Bronchial epithelial cell (primary cell): ENCODE measurements at regions not wholly inside any gene's neighbourhood (a gene's known extent, or its start where the extent isn't known, plus 50 kb on each side); places are given as distances from the start of the nearest gene placed in this dataset.

ENCODE experiments used
- DNase-seq: peaks from one replicate; pipeline ENCODE4 v3.0.0-alpha.2; 2010; ENCODE audit warnings: low read depth
- FAIRE-seq: peaks from 2 replicates; lab custom pipeline; 2011; peaks lifted over from hg19 to GRCh38; lab: Jason Lieb, UNC
- H3K27me3 ChIP-seq: 2 replicates; pipeline ENCODE4 v1.5.1; 2011; ENCODE audit warnings: low read length; ENCODE audit not compliant: control insufficient read depth, insufficient read depth
- H3K36me3 ChIP-seq: 2 replicates; pipeline ENCODE4 v1.5.1; 2011; ENCODE audit warnings: low read length; ENCODE audit not compliant: control insufficient read depth, insufficient read depth
- H3K4me3 ChIP-seq: 2 replicates; pipeline ENCODE4 v1.5.1; 2011; ENCODE audit warnings: mild to moderate bottlenecking, low read depth, low read length, control low read depth
- CTCF ChIP-seq: IDR thresholded peaks from 2 replicates; pipeline ENCODE4 v1.5.1; 2011; ENCODE audit warnings: mild to moderate bottlenecking, moderate library complexity, low read length, control low read depth, inconsistent platforms; ENCODE audit not compliant: insufficient read depth, severe bottlenecking

- TF ChIP-seq CTCF, result no peak
- no peak for FAIRE-seq
- no peak for DNase-seq
- Histone ChIP-seq H3K36me3 (no peaks in the 10 kb centered on the region), H3K27me3 (no peaks in the 10 kb centered on the region), H3K4me3 (no peak overlapping the region)
Observed at GRCh38 chr14:98181241-98181640, 1090.8 kb downstream of the BCL11B start.

DNA sequence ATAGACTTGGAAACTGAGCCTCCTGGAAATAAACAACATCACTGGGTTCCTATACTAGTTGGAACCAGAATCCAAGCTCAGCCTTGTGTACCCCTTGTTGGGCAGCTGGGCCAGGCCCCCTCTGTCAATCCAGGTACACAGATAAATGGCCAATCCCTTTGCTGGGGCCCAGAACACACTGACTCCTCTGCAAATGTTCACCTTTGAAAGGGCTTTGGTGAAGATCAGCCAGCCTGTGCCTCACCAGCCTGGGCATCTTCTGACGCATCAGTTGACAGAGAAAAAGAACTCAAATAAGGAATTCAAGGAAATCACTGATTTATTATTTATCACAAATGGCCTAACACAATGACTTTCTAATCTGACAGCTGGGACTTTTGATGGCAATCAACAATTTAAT is 1090.2 kb downstream of the BCL11B start:
- no peak for TF ChIP-seq CTCF
- Histone ChIP-seq H3K27me3 (no peaks in the 10 kb centered on the region), H3K4me3 (no peak overlapping the region), H3K36me3 (no peaks in the 10 kb centered on the region)
- DNase-seq, result no peak
- FAIRE-seq, result no peak

GRCh38 chr14:98182393-98183055 is 1089.5 kb downstream of the BCL11B start:
- DNase-seq, result peak; percentile 89
- FAIRE-seq, result no peak
- no peaks in the 10 kb centered on the region for H3K36me3 ChIP-seq
- TF ChIP-seq CTCF, result no peak
- no peaks in the 10 kb centered on the region for H3K27me3 ChIP-seq
- H3K4me3 ChIP-seq, result no peak overlapping the region

DNA sequence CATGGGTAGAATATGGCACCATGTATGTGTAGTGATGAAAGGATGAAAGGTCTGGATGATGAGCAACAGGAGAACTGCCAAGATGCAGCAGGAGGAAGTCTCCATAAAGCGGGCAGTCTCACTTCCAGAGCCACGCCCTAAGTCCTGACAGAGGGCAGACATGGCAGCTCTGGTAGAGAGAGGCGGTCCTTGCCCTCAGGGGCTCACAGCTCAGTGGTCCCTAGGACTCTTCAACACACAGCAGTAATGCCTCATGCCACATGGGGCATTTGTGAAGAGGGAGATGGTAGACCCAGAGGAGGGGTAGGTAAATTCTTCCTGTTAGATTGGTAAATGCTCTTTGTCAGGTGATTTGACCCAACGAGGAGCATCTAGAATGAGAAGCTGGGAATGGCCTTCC is 1088.4 kb downstream of the BCL11B start:
- Histone ChIP-seq H3K36me3 (no peaks in the 10 kb centered on the region), H3K27me3 (no peaks in the 10 kb centered on the region), H3K4me3 (no peak overlapping the region)
- FAIRE-seq (peak; percentile 47), DNase-seq (no peak)
- TF ChIP-seq CTCF, result no peak

DNA sequence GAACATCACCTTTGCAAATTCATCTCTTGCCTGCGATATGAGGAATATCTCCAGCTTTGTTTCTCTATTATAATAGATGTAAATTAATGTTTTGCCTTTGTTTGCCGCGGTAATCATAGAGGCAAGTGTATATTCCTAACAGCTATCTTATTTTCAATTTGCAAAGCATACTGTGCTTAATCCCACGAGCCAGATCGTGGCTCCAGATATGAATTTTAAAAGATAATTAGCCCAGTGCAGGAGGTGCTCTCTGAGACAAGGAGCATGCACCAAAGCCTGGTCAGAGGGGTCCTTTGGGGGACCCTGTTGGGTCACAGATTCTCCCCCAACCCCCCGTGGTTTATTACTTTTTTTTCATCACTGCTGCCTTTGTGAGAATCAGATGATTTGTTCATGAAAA is 1087.5 kb downstream of the BCL11B start:
- FAIRE-seq, result no peak
- Histone ChIP-seq H3K36me3 (no peaks in the 10 kb centered on the region), H3K27me3 (no peaks in the 10 kb centered on the region), H3K4me3 (no peak overlapping the region)
- no peak for TF ChIP-seq CTCF
- DNase-seq, result no peak

DNA sequence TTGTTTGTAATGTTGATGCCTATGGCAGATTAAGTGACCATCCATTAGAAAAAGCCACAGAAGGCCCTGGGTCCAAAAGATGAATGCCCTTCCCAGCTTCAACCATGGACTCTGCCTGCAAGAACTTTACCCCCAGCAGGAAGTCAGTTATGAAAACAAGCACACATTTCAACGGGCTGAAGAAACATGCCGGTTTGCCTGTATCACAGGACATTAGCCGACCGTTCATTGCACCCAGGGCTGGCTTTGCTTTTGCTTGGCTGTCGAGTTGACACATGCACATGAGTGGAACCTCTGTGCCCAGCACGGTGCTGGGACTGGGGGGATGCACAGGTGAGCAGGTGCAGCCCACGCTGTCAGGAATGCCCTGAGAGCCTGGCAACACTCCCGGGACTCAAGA is 1087.0 kb downstream of the BCL11B start:
- H3K27me3 ChIP-seq, result no peaks in the 10 kb centered on the region
- DNase-seq (no peak), FAIRE-seq (no peak)
- H3K36me3 ChIP-seq, result no peaks in the 10 kb centered on the region
- H3K4me3 ChIP-seq, result no peak overlapping the region
- no peak for TF ChIP-seq CTCF
